ENCODE measurements at regions not wholly inside any gene's neighbourhood (a gene's known extent, or its start where the extent isn't known, plus 50 kb on each side); places are given as distances from the start of the nearest gene placed in this dataset.

- DNase-seq (ENCODE audit: low read depth) = no peak
- TF ChIP-seq, protein P1, sequence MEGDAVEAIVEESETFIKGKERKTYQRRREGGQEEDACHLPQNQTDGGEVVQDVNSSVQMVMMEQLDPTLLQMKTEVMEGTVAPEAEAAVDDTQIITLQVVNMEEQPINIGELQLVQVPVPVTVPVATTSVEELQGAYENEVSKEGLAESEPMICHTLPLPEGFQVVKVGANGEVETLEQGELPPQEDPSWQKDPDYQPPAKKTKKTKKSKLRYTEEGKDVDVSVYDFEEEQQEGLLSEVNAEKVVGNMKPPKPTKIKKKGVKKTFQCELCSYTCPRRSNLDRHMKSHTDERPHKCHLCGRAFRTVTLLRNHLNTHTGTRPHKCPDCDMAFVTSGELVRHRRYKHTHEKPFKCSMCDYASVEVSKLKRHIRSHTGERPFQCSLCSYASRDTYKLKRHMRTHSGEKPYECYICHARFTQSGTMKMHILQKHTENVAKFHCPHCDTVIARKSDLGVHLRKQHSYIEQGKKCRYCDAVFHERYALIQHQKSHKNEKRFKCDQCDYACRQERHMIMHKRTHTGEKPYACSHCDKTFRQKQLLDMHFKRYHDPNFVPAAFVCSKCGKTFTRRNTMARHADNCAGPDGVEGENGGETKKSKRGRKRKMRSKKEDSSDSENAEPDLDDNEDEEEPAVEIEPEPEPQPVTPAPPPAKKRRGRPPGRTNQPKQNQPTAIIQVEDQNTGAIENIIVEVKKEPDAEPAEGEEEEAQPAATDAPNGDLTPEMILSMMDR (IDR thresholded peaks at IDR 0.05; ENCODE audit: insufficient read depth, low read depth, low read length, missing control alignments) = no peak
- H3K4me3 ChIP-seq (ENCODE audit: low read depth, low read length) = no peak overlapping the region
Observed at GRCh38 chr2:19775838-19776237, 125.9 kb downstream of the TTC32 start.

DNA sequence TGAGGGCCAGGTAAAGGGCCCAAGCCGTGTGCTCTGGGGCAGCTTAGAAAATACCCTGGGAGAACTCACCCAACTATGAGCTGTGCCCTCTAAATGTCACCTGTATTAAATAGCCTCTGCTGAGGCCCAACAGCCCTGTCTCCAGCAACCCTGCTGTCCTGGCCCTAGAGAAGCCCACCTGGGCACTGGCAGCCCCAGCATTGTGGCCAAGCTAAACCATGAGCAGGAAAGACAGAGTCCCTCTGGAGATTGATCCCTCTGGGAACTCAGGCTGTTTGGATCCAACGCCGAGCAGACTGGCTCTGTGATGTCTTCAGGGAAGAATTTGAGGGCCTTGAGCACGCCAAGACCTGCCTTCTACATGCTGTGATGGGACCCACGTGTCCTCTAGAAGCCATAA lies 126.5 kb downstream of the TTC32 start:
- DNase-seq (ENCODE audit: low read depth) = no peak
- TF ChIP-seq, protein P1 (IDR thresholded peaks at IDR 0.05; ENCODE audit: insufficient read depth, low read depth, low read length, missing control alignments) = no peak

DNA sequence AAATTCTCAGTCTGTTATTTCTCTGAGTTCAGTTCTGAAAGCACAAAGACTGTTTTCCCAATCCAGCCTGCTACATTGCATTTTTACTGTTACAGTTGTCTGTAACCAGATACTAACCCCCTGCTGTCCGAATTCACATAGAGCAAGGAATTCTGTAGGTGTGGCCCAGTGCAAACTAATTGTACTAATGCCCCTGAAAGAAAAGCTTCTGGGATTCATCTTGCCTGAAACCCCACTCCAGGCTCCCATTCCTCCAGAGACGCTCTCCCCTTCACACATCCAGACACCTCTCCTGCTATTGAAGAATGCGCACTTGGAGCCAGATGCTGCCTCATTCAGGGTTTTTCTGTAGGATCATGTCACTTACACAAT lies 127.0 kb downstream of the TTC32 start:
- no peak overlapping the region for H3K4me3 ChIP-seq (ENCODE audit: low read depth, low read length)
- no peak for DNase-seq (ENCODE audit: low read depth)
- TF ChIP-seq, protein P1 (IDR thresholded peaks at IDR 0.05; ENCODE audit: insufficient read depth, low read depth, low read length, missing control alignments) = no peak

More for the DNA sequence above, 126.5 kb downstream of the TTC32 start:
- H3K4me3 ChIP-seq (ENCODE audit: low read depth, low read length) = no peak overlapping the region

- no peak for DNase-seq (ENCODE audit: low read depth)
- no peak overlapping the region for H3K4me3 ChIP-seq (ENCODE audit: low read depth, low read length)
- TF ChIP-seq, protein P1 (IDR thresholded peaks at IDR 0.05; ENCODE audit: insufficient read depth, low read depth, low read length, missing control alignments) = no peak
Observed at GRCh38 chr2:19772981-19773380, 128.8 kb downstream of the TTC32 start.

DNA sequence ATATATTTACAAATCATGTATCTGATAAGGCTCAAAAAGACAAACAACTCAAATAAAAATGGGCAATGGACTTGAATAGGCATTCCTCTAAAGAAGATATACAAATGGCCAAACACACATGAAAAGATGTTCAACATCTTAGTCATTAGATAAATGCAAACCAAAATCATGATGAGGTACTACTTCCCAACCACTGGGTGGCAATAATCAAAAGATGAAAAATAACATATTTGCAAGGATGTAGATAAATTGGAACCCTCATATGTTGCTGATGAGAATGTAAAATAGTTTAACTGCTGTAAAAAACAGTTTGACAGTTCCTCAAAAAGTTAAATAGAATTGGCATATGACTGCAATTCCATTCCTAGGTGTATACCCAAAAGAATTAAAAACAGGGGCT lies 132.3 kb downstream of the TTC32 start:
- TF ChIP-seq, protein P1 (IDR thresholded peaks at IDR 0.05; ENCODE audit: insufficient read depth, low read depth, low read length, missing control alignments) = no peak

DNA sequence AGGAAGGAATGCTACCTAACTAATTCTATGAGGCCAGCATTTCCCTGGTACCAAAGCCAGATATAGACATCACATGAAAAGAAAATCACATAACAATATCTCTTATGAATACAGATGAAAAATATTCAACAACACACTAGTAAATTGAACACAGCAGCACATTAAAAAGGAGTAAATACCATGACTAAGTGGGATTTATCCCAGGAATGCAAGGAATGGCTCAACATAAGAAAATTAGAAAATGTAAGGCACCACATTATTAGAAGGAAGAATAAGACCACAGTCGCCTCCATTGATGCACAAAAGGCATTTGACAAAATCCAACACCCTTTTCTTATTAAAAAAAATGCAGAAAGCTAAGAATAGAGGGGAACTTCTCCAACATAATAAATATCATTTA lies 133.9 kb downstream of the TTC32 start:
- H3K4me3 ChIP-seq (ENCODE audit: low read depth, low read length) = no peak overlapping the region
- DNase-seq (ENCODE audit: low read depth) = no peak
- TF ChIP-seq, protein P1 (IDR thresholded peaks at IDR 0.05; ENCODE audit: insufficient read depth, low read depth, low read length, missing control alignments) = no peak

More for the DNA sequence above, 132.3 kb downstream of the TTC32 start:
- no peak overlapping the region for H3K4me3 ChIP-seq (ENCODE audit: low read depth, low read length)
- DNase-seq (ENCODE audit: low read depth) = no peak

GRCh38 chr2:19764998-19765397 lies 136.8 kb downstream of the TTC32 start:
- no peak overlapping the region for H3K4me3 ChIP-seq (ENCODE audit: low read depth, low read length)
- TF ChIP-seq, protein P1 (IDR thresholded peaks at IDR 0.05; ENCODE audit: insufficient read depth, low read depth, low read length, missing control alignments) = no peak
- no peak for DNase-seq (ENCODE audit: low read depth)
